Caco-2 (cell line): ENCODE measurements at regions not wholly inside any gene's neighbourhood (a gene's known extent, or its start where the extent isn't known, plus 50 kb on each side); places are given as distances from the start of the nearest gene placed in this dataset.

Experiments
- BruUV-seq: library from RNA; stranded (reverse); fragments of 400-500 nt; replicated peaks from 2 replicates; lab custom pipeline; 2021; lab: Mats Ljungman, UMichigan
- CTCF ChIA-PET: fragments of 300-600 bp; sonication (Branson Sonifier 250); formaldehyde crosslinking; loops from one replicate; lab custom pipeline; 2022; ENCODE audit warnings: antibody characterized with exemption; lab: Charles Lee
- POLR2A ChIA-PET: fragments of 300-600 bp; sonication (Branson Sonifier 250); formaldehyde crosslinking; loops from one replicate; lab custom pipeline; 2022; ENCODE audit warnings: antibody characterized with exemption; lab: Charles Lee
- DNase-seq, 2 experiments: peaks; one replicate each; pipeline versions ENCODE4 v3.0.0 to v3.0.0-alpha.2; 2020 to 2022
- H3K27me3 ChIP-seq: replicated peaks from 2 replicates; pipeline ENCODE4 v1.6.0; 2011; ENCODE audit warnings: low read length; ENCODE audit not compliant: control insufficient read depth, insufficient read depth
- H3K36me3 ChIP-seq: 2 replicates; pipeline ENCODE4 v1.5.1; 2011; ENCODE audit warnings: low read length; ENCODE audit not compliant: control insufficient read depth, insufficient read depth
- H3K4me1 ChIP-seq: fragments of 250-450 bp; sonication (Bioruptor Pico); 2 replicates; pipeline ENCODE4 v1.5.1; 2020; ENCODE audit warnings: mild to moderate bottlenecking
- H3K4me3 ChIP-seq: 2 replicates; pipeline ENCODE4 v1.5.1; 2011; ENCODE audit warnings: low read depth, mild to moderate bottlenecking, control low read depth, low read length
- H3K9me3 ChIP-seq: fragments of 250-450 bp; sonication (Bioruptor Pico); 2 replicates; pipeline ENCODE4 v1.5.1; 2020; ENCODE audit warnings: mild to moderate bottlenecking, moderate library complexity
- H3K27ac Mint-ChIP-seq: one replicate; pipeline ENCODE4 v1.8.0; 2022; ENCODE audit warnings: mixed read lengths; ENCODE audit not compliant: unreplicated experiment
- H3K27me3 Mint-ChIP-seq: one replicate; pipeline ENCODE4 v1.8.0; 2022; ENCODE audit warnings: mixed read lengths; ENCODE audit not compliant: insufficient read depth, unreplicated experiment
- H3K36me3 Mint-ChIP-seq: one replicate; pipeline ENCODE4 v1.8.0; 2022; ENCODE audit warnings: mild to moderate bottlenecking, mixed read lengths; ENCODE audit not compliant: insufficient read depth, unreplicated experiment
- H3K4me1 Mint-ChIP-seq: one replicate; pipeline ENCODE4 v1.8.0; 2022; ENCODE audit warnings: low read depth, mixed read lengths; ENCODE audit not compliant: unreplicated experiment
- H3K4me3 Mint-ChIP-seq: one replicate; pipeline ENCODE4 v1.8.0; 2022; ENCODE audit warnings: mild to moderate bottlenecking, moderate library complexity, mixed read lengths; ENCODE audit not compliant: unreplicated experiment
- H3K9me3 Mint-ChIP-seq: one replicate; pipeline ENCODE4 v1.8.0; 2022; ENCODE audit warnings: mixed read lengths; ENCODE audit not compliant: unreplicated experiment
- intact Hi-C: fragments of 100-400 bp; cut with micrococcal nuclease; formaldehyde crosslinking; loops from one replicate; pipeline ENCODE4 v1.10.0; 2022; ENCODE audit not compliant: unreplicated experiment
- TF ChIP-seq, protein P1 (sequence below), 2 experiments: fragments of 200-600 bp in 1 of 2; IDR thresholded peaks; 1 replicate in 1 of 2; 2 replicates in 1 of 2; pipeline versions ENCODE4 v1.5.1 to v1.8.0; 2011 to 2022; ENCODE audit warnings: antibody characterized with exemption in 1 of 2, control low read depth in 1 of 2, inconsistent platforms in 1 of 2, low read depth in 1 of 2, low read length in 1 of 2, mild to moderate bottlenecking in 1 of 2, moderate library complexity in 1 of 2; ENCODE audit not compliant: insufficient read depth in 1 of 2, severe bottlenecking in 1 of 2, unreplicated experiment in 1 of 2

DNA sequence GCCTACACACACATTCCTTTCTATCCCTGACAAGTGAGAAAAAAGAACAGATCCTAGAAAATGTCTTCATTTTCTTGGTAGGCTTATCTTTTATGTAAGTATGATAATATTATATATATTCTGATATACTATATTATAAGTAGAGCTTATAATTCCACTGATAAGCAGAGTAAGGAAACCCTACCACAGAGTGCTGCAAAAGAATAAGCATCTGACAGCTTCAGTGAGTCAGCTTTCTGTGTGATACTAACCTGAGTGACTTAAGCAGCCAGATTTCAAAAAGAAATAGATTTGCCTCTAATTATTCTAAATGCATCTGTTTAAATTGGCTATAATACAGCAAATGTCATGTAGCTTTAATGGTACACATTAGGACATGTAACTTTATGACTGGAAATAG lies 656.0 kb downstream of the MCTP2 start:
- CTCF ChIA-PET = no interaction called here
- no peaks in the 10 kb centered on the region for H3K4me1 ChIP-seq
- intact Hi-C loops = no loop called here
- Mint-ChIP-seq H3K27me3 (no peaks in the 10 kb centered on the region), H3K9me3 (peaks cover 20% of the 10 kb centered on the region), H3K4me3 (no peak overlapping the region), H3K27ac (no peak overlapping the region), H3K4me1 (no peaks in the 10 kb centered on the region), H3K36me3 (no peaks in the 10 kb centered on the region)
- TF ChIP-seq, protein P1, sequence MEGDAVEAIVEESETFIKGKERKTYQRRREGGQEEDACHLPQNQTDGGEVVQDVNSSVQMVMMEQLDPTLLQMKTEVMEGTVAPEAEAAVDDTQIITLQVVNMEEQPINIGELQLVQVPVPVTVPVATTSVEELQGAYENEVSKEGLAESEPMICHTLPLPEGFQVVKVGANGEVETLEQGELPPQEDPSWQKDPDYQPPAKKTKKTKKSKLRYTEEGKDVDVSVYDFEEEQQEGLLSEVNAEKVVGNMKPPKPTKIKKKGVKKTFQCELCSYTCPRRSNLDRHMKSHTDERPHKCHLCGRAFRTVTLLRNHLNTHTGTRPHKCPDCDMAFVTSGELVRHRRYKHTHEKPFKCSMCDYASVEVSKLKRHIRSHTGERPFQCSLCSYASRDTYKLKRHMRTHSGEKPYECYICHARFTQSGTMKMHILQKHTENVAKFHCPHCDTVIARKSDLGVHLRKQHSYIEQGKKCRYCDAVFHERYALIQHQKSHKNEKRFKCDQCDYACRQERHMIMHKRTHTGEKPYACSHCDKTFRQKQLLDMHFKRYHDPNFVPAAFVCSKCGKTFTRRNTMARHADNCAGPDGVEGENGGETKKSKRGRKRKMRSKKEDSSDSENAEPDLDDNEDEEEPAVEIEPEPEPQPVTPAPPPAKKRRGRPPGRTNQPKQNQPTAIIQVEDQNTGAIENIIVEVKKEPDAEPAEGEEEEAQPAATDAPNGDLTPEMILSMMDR (IDR thresholded peaks at IDR 0.05; ENCODE audit: insufficient read depth in 1 of 2, low read depth in 1 of 2, low read length in 1 of 2, severe bottlenecking in 1 of 2, unreplicated experiment in 1 of 2) = no peak
- H3K9me3 ChIP-seq = no peaks in the 10 kb centered on the region
- DNase-seq = no peak
- BruUV-seq = no TSS peak
- H3K27me3 ChIP-seq = no peaks in the 10 kb centered on the region
- POLR2A ChIA-PET = no interaction called here
- H3K36me3 ChIP-seq = no peaks in the 10 kb centered on the region
- no peak overlapping the region for H3K4me3 ChIP-seq

DNA sequence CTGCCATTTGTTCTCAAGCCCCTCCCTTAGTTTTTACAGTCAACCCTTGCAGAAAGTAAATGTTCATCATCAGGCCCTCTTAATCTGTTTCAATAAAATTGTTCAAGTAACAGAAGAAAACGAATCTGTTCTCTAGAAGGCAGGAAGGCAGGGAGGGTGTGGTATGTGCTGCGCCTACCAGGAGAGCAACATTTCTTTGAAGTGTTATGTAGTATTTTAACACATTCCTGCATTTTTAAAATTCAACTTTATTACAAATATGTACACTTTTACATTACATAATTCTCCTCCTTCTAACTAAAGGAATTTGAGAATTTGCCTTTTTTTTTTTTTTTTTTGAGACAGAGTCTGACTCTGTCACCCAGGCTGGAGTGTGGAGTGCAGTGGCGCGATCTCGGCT lies 657.8 kb downstream of the MCTP2 start:
- intact Hi-C loops = no loop called here

DNA sequence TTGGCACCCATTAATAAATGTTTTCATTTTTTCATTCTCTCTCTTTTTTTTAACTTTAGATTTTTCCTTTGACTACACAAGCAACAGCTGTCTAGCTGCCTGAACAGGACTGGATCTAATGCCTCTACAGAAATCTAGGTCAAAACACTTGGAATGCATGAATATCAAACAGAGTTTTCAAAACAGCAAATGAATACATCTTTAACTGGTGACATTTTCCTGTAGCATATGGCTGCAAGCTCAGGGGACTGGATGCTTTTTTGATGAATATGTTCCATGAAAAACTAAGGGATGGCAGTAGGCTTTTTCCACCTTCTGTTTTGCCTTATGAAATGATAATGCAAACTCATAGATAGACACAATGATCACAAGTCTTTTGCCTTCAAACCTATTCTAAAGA lies 661.7 kb downstream of the MCTP2 start:
- Mint-ChIP-seq H3K27me3 (no peaks in the 10 kb centered on the region), H3K9me3 (no peaks in the 10 kb centered on the region), H3K4me1 (no peaks in the 10 kb centered on the region), H3K27ac (no peak overlapping the region), H3K36me3 (no peaks in the 10 kb centered on the region), H3K4me3 (no peak overlapping the region)
- CTCF ChIA-PET = no interaction called here
- intact Hi-C loops = no loop called here
- Histone ChIP-seq H3K4me1 (no peaks in the 10 kb centered on the region), H3K27me3 (no peaks in the 10 kb centered on the region), H3K36me3 (no peaks in the 10 kb centered on the region), H3K4me3 (no peak overlapping the region), H3K9me3 (no peaks in the 10 kb centered on the region)
- no TSS peak for BruUV-seq
- DNase-seq = no peak
- POLR2A ChIA-PET = no interaction called here
- TF ChIP-seq, protein P1 (IDR thresholded peaks at IDR 0.05; ENCODE audit: insufficient read depth in 1 of 2, low read depth in 1 of 2, low read length in 1 of 2, severe bottlenecking in 1 of 2, unreplicated experiment in 1 of 2) = no peak

More for the DNA sequence above, 657.8 kb downstream of the MCTP2 start:
- no peaks in the 10 kb centered on the region for H3K9me3 ChIP-seq
- no TSS peak for BruUV-seq
- TF ChIP-seq, protein P1 (IDR thresholded peaks at IDR 0.05; ENCODE audit: insufficient read depth in 1 of 2, low read depth in 1 of 2, low read length in 1 of 2, severe bottlenecking in 1 of 2, unreplicated experiment in 1 of 2) = no peak
- Mint-ChIP-seq H3K4me1 (no peaks in the 10 kb centered on the region), H3K9me3 (peaks cover 11% of the 10 kb centered on the region), H3K4me3 (no peak overlapping the region), H3K27ac (no peak overlapping the region), H3K36me3 (no peaks in the 10 kb centered on the region), H3K27me3 (no peaks in the 10 kb centered on the region)
- no peak for DNase-seq
- H3K36me3 ChIP-seq = no peaks in the 10 kb centered on the region
- H3K4me1 ChIP-seq = no peaks in the 10 kb centered on the region
- no peaks in the 10 kb centered on the region for H3K27me3 ChIP-seq
- no peak overlapping the region for H3K4me3 ChIP-seq
- ChIA-PET POLR2A (no interaction called here), CTCF (no interaction called here)
